IPS DF 4.7 (cell line): ENCODE measurements at regions not wholly inside any gene's neighbourhood (a gene's known extent, or its start where the extent isn't known, plus 50 kb on each side); places are given as distances from the start of the nearest gene placed in this dataset.
"Not testable (repeated sequence)": the region's sequence is repeated elsewhere in the genome, so short reads cannot be mapped to it uniquely, and the experiment has no call there.

Experiments used
- DNase-seq: peaks from one replicate; pipeline ENCODE4 v3.0.0-alpha.2; 2013; ENCODE audit warnings: low spot score; ENCODE audit errors: extremely low read depth

- DNase-seq, result no peak
Observed at GRCh38 chr15:77881950-77882349, 195.6 kb downstream of the TBC1D2B start.

GRCh38 chr15:77881535-77881934 lies 196.0 kb downstream of the TBC1D2B start:
- not testable (repeated sequence) for DNase-seq

DNA sequence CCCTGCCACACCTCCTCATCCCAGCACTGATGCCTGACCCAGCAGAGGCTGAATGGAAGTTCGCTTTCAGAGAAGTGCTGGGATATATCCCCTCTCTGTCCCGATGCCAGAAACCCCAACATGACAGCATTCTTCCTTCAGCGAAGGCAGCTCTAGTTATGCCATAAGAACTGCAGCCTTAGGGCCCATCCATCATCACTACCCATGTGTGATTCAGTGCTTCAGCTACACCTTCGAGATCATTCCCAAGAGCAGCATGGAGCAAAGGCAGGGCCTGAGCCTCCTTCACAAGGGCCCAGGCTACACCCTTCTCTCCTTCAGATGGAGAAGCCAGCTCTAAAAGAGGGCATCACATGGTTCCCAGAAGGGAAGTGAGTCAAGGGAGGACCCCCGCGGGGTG lies 198.0 kb downstream of the TBC1D2B start:
- not testable (repeated sequence) for DNase-seq

GRCh38 chr15:77877869-77878577 lies 199.5 kb downstream of the TBC1D2B start:
- DNase-seq, result no peak

DNA sequence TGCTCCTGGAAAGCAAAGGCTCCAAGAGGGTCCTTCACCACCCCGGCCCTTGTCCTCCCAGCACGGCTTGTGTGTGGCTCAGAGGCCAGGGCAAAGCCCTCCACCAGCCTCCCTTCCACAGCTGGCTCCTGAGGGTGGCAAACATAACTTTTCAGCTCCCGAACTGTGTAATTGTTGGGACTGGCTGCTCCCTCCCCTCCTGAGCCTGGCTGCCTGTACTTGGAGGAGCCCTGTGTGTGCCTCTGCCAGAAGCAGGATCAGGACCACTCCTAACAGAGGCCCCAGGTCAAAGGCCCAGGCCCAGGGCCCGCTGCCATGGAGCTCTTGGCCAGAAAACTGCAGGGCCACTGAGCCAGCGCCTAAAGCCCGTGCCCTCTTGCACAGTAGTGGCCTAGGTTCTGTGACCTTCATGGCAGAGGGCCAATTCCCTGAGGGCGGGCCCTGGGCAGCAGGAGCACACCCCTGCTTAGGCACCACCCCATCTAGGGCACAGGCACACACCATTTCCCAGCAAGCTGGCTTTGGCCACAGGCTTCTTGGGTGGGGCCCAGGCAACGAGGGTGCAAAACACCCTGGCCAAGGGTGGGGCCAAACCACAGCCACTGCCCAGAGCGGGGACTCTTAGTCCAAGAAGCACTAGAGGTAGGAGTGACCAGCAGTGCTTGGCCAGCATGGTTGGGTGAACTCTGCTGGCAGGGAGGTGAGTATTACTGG lies 201.2 kb downstream of the TBC1D2B start:
- DNase-seq, result not testable (repeated sequence)

- DNase-seq, result peak; percentile 53
Observed at GRCh38 chr15:77875066-77875721, 202.3 kb downstream of the TBC1D2B start.

- no peak for DNase-seq
Observed at GRCh38 chr15:77874063-77874462, 203.4 kb downstream of the TBC1D2B start.

GRCh38 chr15:77872521-77873425 lies 204.7 kb downstream of the TBC1D2B start:
- DNase-seq, result not testable (repeated sequence)

DNA sequence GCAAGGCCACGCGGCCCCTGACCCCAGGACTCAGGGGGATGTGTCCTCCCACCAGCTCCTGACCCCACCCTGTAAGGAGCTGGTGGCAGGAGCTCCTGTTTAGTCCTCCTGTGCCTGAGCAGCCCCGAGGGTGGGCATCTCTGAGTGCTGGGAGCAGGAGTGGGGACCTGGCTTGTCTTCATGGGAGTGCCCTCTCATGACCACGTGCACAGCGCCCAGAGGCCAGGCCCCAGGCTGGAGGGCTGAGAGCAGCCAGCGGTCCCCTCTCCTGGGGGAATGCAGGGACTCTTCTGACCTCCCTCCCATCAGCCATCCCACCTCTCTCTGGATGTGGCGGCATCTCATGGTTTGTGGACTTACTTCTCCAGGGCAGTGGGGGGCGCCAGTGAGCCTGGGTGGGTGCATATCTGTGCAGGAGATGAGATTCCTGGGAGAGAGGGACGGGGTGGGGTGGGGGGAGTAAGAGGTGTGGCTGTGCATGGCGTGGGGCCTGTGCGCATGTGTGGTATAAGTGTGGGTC lies 205.6 kb downstream of the TBC1D2B start:
- no peak for DNase-seq

DNA sequence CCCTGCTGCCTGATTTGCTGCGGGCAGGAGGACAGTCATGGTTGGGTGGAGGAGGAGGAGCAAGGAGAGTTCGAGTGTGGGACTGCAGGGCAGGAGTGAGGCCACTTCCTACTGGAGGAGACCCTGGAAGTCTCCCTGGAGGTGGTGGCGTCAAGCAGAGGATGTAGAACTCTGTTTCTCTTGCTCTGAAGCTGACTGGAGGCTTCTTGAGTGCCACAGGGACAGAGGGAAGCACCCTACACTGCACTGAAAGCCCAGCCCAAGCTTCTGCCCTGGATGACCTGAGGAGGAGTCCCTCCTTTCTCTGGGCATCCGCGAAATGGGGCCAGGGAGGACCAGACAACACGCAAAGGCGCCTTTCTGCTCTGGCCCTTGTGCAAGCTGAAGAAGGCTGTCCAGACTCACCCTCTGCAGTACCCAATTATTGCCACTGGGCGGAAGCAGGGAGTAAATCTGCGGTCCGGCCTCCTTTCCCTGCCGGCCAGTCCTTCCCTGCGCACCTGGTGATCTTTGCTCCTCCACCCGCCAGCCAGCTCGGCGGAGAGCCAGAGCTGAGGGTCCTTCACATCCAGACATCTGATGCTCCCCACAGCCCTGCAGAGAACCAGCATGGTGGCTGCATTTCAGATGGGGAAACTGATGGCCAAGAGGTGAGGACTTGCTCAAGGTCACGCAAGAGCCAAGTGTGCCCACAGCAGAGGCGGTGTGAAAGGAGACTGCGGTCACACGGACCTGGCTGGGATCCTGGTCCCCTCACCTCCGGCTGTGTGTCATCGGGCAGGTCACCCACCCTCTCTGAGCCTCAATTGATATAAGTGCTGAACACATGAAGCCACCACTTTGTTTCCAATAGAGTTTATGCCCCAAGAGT lies 207.1 kb downstream of the TBC1D2B start:
- peak; percentile 46 for DNase-seq

DNA sequence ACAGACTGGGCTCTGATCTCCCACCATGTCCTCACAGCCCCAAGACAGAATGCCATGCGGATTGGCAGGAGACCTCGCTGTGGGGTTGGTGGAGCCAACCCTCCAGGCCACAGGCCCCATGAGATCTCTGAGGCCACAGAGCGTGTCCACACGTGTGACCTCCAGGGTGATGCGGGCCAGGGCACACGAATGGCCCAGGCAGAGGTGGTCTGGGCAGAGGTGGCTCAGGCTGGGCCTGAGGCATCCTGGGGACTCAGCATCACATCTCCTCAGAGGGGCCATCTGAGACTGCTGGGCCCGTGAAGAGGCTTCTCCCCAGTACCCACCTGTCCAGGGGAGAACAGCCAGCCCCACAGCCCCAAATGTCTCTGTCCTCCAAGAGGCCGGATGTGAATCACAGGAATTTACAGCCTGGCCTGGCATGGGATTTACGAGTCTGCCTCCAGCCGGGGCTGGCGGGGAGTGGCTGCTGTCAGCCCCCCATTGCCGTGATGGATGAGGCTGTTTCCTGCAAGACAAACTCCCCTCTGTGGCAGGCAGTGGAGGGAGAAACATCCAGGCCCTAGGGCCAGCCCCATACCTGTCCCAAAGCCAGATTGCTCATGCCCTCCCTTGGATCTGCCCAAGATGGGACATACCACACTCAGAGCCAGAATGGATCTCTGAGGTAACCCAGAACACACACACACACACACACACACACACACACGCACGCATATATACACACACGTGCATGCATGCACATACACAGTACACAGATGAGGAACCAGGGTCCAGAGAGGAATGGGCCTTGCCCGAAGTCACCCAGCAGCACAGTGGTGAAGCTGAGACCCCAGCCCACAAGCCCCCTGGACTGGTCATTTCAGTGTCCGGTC lies 208.3 kb downstream of the TBC1D2B start:
- no peak for DNase-seq

GRCh38 chr15:77868048-77868629 lies 209.4 kb downstream of the TBC1D2B start:
- DNase-seq, result not testable (repeated sequence)

- no peak for DNase-seq
Observed at GRCh38 chr15:77867266-77868047, 210.1 kb downstream of the TBC1D2B start.

- DNase-seq, result no peak
Observed at GRCh38 chr15:77866596-77867125, 210.8 kb downstream of the TBC1D2B start.

DNA sequence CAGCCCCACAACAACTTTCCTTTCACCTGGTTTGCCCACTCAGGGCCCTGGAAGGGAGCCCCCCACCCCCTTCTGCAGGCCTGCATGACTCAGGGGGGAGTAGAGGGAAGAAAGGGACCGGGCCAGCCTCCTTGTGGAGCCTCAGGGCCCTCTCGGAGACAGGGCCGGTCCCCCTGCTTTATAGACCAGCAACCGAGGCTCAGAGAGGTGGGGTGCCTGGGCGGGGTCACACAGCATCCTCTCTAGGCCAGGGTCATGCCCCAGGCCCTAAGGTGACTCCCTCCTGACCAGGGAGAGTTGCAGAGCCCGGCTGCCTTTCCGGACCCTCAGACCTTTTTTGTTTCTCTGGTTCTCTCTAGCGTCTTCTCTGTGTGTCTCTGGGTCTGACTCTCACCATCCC lies 211.3 kb downstream of the TBC1D2B start:
- no peak for DNase-seq

GRCh38 chr15:77865701-77866100 lies 211.8 kb downstream of the TBC1D2B start:
- no peak for DNase-seq

DNA sequence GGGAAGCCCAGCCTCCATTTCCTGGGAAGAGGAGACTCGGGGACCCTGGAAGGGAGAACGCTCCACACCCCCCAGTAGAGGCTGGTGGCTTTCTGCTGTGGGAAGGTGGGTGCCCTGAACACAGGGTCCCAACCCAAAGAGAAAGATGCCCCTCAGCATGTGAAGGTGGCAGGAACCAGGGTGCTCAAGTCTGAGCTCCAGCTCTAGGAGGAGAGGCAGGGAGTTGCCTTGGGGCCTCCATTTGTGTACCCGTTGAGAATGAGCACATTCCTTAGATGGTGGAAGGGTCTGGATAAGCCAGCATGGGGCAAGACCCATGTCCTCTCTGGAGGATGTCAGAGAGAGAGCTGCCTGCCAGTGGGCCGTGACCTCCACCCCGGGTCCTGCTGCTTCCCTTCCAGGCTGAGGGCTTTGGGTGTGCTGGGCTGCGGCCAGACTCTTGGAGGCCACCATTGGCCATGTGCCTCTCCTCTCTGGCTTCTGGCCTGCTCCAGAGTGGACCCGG lies 212.4 kb downstream of the TBC1D2B start:
- DNase-seq, result no peak
